ENCODE measurements at regions not wholly inside any gene's neighbourhood (a gene's known extent, or its start where the extent isn't known, plus 50 kb on each side); places are given as distances from the start of the nearest gene placed in this dataset.
"Not testable (repeated sequence)": the region's sequence is repeated elsewhere in the genome, so short reads cannot be mapped to it uniquely, and the experiment has no call there.

DNA sequence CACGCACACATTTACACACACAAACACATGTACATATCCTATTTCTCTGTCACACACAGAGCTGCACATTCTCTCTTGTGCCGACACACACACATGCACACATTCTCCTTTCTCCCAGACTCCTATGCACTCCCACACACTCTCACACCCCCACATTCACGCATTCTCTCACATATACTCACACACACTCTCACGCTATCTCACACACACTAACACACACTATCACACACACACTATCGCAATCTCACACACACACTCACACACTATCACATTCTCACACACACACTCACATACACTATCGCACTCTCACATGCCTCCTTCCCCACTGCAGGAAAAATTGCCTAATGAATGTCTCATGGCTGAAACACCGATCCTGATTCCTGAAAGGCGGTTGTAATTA is 450.7 kb downstream of the AACS start:
- no peak for DNase-seq

DNA sequence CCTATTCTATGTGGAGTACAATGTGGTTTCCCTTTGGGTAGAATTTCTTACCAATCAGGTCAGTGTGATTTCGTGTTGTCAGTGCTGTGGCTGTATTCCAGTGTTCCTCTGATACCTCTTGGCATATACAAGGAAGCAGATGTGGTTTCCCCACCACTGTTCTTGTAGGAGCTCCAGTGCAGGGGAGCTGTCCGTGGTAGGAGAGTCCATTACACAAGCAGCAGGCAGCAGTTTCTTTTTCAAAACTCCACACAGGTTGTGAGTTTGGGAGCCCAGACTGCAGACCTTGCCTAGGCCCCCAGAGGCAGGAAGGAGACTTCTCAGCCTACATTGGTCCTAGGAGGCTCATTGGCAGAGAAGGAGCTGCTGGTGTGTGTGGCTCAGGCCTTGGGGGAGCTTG is 452.8 kb downstream of the AACS start:
- no peak for DNase-seq

DNA sequence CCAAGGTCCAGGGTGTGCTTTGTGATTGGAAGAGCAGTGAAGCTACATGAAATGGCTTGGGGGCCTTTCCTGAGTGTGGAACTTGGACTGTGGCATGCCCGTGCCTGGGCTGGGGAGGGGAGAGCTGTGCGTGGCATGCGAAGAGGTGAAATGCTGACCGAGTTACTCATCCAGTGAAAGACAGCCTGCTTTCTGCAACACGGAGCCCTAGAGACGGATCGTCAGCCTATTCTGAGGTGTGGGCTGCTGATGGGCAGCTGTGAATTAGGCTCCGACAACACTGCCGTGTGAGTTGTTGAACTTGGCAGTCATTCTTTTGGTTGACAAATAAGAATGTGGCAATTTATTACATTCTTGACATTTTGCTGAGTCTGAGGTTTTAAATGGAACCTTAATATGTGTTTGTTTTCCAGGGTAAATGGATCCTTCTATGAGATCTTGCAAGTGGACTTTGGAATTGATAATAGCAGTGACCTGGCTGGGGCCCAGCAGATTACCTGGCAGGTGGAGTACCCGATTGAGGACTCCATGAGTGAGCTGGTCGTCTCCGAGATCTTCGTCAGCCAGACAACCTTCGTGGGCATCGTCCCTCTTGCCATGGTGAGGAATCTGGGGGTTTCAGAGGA is 453.9 kb downstream of the AACS start:
- no peak for DNase-seq

DNA sequence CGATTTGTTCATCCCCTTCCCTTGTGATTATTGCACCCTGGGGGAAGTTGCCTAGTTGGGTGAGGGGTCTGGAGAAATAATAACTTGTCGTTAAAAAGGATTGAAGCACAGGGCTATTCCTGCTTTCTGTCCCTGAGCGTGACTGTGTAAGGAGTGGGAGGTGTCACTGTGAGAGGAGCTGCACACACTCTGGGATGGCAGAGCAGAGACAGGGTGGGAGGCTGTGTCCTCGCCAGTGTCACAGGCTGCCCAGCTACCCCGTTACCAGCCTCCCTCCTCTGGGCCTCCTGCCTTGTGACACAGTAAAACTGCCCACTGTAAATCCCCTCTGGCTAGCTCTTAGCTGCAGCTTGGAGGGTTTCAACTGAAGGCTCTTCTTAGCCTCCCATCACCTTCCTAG is 460.6 kb downstream of the AACS start:
- no peak for DNase-seq

DNA sequence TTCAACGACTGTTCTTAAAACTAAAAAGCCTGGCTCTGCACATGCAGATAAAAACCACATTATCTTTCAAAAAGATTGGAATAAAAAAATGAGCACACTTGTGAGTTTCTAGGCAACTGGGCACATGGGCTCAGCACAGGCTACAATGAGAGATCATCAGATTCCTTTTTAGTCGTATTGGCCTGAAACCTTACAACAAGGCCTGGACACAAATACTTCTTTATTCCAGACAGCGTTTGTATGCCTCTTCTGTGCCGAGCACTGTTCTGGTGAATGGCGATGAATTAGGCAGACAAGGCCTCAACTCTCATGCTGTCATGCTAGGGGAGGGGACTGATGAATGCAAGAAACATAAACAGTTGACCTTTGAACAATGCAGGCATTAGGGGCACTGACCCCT is 463.0 kb downstream of the AACS start:
- no peak for DNase-seq

DNA sequence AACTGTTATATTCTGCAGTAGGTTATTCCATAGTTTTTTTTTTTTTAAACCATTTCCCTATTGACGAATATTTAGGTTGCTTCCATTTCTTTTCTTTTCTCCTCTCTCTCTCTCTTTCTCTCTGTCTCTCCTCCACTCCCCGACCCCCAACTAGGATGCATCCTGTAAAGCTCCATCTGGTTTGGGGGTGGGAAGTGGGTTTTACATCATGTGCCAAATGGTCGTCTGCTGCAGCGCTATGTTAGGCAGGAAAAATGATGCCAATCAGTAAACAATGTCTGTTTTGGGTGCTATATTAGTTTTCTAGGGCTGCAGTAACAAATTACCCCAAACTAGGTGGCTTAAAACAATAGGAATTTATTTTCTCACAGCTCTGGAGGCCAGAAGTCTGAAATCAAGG is 465.0 kb downstream of the AACS start:
- no peak for DNase-seq

DNA sequence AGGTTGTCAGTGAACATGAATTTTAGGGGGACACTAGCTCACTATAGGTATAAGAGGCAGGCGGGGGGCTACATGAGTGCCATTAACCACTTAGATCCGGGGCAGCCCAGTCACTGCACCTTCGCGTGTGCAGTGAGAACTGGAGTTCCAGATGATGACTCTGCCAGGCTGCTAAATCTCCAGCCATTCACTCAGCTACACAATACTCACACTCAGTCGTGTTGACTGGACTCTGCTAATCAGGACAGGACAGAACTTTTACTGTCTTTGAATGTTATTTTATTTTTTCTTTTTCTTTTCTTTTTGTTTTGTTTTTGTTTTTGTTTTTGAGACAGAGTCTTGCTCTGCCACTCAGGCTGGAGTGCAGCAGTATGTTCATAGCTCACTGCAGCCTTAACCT is 465.6 kb downstream of the AACS start:
- DNase-seq, result no peak

DNA sequence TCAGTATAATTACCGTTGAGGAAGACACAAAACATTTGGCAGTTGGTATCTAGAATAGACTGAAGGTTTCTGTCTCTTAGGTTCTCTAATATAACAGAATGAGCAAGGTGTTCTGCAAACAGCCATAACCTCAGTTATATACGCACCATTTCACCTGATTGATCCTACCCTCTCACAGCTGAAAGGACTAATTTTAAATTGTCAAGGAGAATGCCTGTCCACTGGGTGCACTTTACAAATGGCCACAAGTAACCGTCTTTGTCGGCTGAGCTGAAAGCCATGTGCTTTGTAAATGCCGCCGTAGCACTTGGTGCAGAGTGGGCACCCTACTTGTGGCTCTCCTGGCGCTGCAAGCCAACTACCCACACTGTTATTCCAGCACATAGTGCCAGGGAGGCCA is 466.3 kb downstream of the AACS start:
- no peak for DNase-seq

DNA sequence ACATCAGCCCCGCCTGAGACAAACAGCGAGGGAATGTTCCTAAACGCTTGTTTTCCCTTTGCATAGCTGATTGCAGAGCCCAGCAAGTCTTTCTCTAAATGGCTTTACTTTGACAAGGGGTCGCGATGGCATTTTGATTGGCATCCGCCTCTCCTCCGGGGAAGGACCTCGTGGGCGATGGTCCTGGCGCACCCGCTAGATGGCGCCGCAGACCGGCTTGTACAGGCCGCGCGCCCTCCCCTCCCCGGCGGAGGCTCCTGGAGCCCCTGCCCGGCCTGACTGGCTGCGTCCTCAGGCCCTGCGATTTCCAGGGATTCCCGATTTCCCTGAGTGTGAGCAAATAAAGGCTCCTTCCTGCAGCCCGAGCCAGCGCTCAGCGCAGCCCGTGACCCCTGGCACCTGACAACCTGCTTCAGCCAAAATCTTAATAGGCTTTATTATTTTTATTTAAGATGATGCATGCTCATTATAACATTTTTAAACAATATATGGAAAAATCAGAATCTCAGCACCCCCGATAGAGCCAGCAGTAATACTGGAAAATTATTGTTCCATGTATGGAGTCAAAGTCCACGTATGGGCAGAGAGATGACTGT is 468.3 kb downstream of the AACS start:
- DNase-seq, result no peak

DNA sequence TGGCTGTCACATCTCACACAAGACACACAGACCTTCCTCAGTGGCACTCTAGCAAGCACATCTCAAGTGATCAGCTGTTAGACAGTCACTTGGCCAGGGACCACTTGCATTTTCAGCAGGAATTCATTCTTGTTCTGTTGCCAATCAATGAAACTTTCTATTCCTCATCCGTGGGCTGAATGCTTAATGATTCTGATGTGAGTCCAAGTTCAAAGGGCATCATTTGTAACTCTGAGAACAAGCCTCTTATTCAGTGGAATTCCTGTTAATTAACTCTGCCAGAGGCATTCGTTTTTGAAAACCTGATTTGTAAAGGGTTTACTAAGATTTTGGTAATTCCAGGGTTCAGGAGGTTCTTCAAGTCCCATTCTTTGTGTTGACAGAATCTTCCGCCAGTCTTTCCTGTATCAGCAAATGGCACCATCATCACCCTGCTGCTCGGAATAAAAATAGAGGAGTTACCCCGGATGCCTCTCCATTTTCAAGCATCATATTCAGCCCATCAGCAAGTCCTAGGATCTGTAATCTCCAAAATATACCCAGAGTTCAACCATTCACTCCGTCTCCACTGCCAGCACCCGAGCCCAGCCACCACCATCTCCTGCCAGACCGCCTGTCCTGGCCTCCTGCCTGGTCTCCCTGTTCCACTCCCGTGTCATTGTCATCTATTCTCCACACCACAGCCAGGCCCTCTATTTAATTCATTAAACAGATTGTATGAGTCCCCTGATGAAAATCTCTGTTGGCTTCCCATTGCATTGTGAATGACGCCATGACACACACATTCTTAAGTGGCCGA is 473.4 kb downstream of the AACS start:
- DNase-seq, result no peak

DNA sequence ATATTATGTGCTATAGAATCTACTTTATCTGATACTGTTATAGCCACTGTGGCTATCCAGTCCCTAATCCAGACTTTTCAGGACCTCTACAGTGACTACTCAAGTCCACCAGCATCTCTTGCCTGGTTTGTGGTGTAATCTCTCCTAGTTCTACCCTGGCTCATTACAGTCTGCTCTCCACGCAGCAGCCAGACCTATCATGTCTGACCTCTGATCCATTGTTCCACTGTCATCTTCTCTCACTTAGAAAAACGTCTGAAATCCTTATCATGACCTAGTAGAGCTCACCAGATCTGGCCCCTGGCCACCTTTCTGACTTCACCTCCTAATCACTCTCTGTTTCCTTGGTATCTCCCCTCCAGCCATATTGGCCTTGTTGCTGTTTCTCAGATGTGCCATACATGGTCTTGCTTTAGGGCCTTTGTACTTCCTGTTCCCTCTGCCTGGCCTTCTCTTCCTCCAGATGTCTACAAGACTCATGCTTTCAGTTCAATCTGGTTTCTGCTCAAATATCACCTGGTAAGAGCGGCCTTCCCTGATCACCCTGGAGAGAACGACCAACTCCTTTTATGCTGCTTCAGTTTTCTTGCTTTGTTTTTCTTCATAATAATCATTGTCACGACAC is 475.5 kb downstream of the AACS start:
- DNase-seq, result no peak

DNA sequence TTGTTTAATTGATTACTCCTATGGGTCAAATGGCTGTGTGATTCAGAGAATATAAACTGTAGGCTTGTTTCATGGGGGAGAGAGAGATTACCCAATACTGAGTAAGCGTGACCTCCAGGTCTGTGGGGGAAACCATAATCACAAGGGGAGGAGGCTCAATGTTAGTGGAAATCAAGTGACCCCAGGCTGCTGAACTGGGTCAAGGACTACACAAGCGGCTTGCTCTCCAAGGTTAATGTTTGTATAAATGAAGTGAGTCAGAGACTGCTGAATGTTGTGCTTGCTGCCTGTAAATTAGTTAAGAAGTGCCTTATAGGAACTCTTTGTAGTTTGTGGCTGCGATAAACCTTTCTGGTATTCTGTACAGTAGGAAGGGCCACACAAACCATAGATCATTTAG is 479.7 kb downstream of the AACS start:
- DNase-seq, result no peak

DNA sequence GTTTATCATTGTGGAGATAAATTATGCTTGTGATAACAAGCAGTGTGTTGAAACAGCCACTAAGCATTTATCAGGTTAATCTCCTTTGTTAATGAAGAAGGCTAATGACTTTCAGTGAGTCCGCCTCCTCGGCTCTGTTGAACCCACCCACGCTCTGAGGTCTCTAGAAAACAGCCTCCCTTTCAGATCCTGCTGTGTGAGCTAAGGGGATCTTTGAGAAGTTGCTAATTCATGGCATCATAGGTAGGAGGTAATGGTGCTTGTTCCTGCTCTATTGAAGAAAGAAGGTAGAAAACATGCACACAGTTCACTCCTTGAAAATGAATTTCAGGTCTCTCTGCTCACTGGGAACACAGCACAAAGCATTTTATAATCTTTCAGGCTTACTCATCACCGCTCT is 483.9 kb downstream of the AACS start:
- DNase-seq, result no peak

DNA sequence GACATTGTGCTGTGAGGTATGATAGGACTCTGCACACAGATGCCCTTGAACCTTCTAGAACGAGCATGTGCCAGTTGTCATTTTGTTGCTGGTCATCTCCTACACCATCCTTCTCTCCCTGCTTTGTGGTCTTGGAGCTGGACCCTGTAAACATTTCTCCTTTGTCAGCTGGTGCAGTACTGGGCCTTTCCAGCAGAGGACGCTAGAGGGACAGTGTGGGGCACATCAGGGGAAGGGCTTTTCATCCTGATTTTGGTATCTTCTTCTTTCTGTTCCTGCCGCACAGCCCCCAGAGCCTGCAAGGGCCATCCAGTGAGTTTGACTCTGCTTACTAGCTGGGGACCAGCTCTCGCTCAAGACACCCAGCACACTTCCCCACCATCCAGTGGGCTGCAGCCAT is 484.6 kb downstream of the AACS start:
- DNase-seq, result no peak

DNA sequence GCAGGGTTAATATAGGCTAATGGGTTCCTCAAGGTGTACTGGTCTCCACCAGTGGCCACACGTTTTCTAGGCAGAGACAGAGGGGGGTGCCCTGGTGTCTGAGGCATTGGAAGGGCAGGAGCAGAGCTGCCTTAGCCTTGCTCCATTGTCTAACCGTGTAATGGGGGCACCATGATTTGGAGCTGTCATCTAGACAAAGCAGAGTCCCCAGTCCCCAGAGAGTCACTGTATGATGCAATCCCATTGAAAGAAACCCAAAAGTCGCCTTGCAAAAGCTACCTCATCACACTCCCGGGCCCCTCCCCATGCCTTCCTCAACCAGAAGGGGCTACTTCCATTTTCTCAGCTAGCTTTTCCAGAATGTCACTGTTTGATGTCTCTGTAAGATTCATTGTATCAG is 487.1 kb downstream of the AACS start:
- no peak for DNase-seq

DNA sequence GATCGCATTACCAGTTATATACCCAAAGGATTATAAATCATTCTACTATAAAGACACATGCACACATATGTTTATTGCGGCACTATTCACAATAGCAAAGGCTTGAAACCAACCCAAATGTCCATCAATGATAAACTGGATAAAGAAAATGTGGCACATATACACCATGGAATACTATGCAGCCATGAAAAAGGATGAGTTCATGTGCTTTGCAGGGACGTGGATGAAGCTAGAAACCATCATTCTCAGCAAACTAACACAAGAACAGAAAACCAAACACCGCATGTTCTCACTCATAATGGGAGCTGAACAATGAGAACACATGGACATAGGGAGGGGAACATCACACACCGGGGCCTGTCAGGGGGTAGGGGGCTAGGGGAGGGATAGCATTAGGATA is 495.8 kb downstream of the AACS start:
- not testable (repeated sequence) for DNase-seq

DNA sequence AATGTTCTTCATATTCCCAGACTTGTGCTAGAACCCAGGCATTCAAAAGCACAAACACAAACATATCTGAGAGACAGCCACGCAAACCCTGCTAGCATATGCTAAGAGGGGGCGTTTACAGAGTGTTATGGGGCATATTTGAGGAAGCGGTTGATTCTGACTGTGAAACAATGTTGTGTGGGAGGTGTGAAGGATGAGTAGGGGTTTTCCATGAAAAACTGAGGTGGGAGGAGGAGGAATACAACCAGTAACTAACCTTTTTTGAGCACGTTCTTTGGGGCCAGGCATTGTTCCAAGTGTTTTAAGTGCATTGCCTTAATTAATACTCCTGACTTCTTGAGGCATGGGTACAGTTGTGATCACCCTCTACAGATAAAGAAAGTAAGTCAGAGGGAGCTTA is 499.5 kb downstream of the AACS start:
- no peak for DNase-seq

DNA sequence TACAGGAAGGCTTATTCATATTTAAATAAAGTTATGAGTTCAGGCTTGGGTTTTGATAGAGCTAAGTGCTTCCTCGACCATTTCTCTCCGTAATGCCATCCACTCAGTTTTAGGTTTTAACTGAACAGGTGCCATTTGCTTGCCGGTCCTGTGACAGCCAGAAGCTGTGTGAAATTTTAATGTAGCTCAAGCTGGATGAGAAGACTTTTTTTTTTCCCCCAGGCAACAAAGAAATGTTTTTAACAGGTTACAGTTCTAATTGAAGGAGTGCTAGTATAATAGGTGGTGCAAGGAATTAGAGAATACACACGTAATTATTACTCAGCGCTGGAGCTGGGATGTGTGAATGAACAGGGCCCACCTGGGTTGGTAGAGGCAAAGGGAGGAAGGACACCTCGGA is 502.3 kb downstream of the AACS start:
- no peak for DNase-seq

DNA sequence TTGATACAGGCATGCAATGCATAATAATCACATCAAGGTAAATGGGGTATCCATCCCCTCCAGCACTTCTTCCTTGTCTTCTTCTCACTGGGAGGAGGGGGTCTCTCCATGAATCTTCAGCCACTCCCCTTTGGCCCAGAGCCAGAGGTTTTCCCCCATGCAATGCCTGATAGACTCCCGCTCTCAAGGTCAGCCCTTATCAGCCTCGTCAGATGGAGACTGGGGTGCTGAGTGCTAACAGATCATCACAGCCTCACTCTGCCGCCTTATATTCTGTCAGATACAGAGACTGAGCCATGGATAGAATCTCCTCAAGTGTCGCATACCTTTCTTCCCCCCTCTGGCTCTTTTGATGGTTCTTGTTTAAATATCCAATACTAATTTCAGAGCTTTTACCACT is 503.1 kb downstream of the AACS start:
- no peak for DNase-seq

DNA sequence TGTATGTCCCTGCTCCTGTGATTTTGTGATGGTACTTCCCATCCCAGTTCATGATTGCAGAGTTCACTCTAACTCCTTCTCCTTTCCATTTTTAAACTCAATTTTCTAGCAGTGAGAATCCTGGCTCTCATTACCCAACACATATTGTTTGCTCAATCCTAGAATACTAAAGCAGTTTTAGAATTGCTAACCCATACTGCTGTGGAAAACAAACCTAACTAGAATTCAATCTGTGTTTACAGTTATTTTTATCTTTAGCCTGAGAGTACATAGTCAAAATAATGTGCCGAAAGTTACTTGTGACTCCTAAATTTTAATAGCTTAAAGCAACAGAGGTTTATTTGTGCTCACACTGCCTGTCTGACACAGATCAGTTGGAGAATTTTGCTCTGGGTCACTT is 508.0 kb downstream of the AACS start:
- DNase-seq, result no peak

DNA sequence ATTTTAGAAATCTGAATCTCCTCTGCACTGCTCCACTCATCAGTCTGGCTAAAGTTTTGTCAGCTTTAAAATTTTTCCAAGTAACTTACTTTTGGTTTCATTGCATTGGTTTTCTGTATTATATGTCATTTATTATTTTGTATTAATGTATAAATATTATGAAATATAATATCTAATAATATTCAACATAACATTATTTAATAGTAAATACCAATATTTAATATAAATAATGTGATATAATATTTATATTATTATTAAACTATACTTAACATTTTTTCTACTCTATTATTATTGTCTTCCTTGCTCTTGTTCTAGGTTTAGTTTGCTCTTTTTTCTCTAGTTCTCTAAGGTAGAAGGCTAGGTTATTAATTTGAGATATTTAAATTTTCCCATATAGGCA is 512.1 kb downstream of the AACS start:
- no peak for DNase-seq

DNA sequence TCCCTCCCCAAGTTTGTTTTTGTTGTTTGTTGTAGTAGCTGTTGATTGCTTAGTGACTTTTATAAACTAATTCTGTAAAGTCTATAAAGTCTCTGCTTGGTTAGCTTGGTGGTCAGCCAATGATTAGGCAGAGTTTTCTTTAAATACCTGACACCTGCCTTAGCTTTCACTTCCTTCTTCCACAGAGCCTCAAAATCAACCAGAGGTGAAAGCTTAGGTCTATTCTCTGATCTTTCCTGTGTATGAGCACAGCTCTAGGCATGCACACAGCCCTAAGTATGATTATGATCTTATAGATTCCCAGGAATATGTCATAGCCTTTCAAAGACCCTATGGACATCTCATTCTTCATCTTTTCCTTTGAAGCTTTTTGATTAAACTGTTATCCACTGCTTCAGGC is 514.7 kb downstream of the AACS start:
- no peak for DNase-seq

DNA sequence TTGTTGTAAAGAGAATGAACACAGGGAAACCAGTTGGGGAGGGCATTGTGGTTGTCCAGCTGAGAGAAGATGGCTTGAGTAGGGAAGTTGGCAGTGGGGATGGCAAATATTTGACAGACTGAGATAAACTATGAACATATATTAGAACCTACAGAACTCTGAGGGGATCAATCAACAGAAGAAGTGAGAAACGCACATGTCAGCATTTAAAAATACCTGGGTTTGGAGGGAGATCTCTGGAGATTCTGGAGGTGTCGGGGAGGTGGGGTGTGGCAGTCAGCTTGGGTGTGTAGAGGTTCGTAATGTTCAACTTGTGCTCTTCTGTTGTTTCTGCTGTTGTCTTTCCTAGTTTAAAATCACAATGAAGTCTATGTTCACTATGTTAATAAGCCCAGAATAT is 517.8 kb downstream of the AACS start:
- DNase-seq, result no peak

DNA sequence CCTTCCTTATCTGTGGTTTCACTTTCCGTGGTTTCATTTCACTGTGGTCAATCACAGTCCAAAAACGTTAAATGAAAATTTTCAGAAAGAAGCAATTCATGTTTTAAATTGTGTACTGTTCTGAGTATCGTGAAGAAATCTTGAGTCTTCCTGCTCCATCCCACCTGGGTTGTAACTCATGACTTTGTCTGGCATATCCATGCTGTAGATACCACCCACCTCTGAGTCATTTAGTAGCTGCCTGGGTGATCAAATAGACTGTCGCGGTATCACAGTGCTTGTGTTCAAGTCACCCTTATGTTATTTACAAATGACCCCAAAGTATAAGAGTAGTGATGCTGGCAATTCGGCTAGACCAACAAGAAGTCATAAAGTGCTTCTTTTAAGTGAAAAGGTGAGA is 521.2 kb downstream of the AACS start:
- no peak for DNase-seq
